ENCODE measurements at regions not wholly inside any gene's neighbourhood (a gene's known extent, or its start where the extent isn't known, plus 50 kb on each side); places are given as distances from the start of the nearest gene placed in this dataset.

GRCh38 chr4:134382478-134383227 lies 181.1 kb upstream of the PABPC4L start:
- Histone ChIP-seq H3K36me3 (ENCODE audit: insufficient read depth in 1 of 2, low read depth in 1 of 2) (no peaks in the 10 kb centered on the region), H3K9me3 (no peaks in the 10 kb centered on the region)
- TF ChIP-seq CTCF (IDR thresholded peaks at IDR 0.05): no peak

GRCh38 chr4:134375775-134376174 lies 174.2 kb upstream of the PABPC4L start:
- H3K27me3 ChIP-seq (ENCODE audit: insufficient read depth in 3 of 3, low read length in 2 of 3): no peaks in the 10 kb centered on the region
- H3K9me3 ChIP-seq: no peaks in the 10 kb centered on the region
- DNase-seq: no peak
- no peaks in the 10 kb centered on the region for H3K36me3 ChIP-seq (ENCODE audit: insufficient read depth in 1 of 2, low read depth in 1 of 2)
- no peak for TF ChIP-seq CTCF (IDR thresholded peaks at IDR 0.05)
- no peak for ATAC-seq
- intact Hi-C loops (cut with DNase I): no loop called here
- H3K4me3 ChIP-seq: no peak overlapping the region
- H3K27ac ChIP-seq: no peak overlapping the region
- no peaks in the 10 kb centered on the region for H3K4me1 ChIP-seq

More at GRCh38 chr4:134382478-134383227, 181.1 kb upstream of the PABPC4L start:
- ATAC-seq (no peak), DNase-seq (no peak)
- Histone ChIP-seq H3K27me3 (ENCODE audit: insufficient read depth in 3 of 3, low read length in 2 of 3) (no peaks in the 10 kb centered on the region), H3K4me1 (no peaks in the 10 kb centered on the region), H3K27ac (no peak overlapping the region), H3K4me3 (no peak overlapping the region)
- intact Hi-C loops (cut with DNase I): no loop called here

- Histone ChIP-seq H3K4me3 (no peak overlapping the region), H3K27me3 (ENCODE audit: insufficient read depth in 3 of 3, low read length in 2 of 3) (no peaks in the 10 kb centered on the region)
Observed at GRCh38 chr4:134365852-134366251, 164.3 kb upstream of the PABPC4L start.

GRCh38 chr4:134364928-134365327 lies 163.3 kb upstream of the PABPC4L start:
- no peak overlapping the region for H3K27ac ChIP-seq

More at GRCh38 chr4:134365852-134366251, 164.3 kb upstream of the PABPC4L start:
- intact Hi-C loops (cut with DNase I): no loop called here
- no peak for TF ChIP-seq CTCF (IDR thresholded peaks at IDR 0.05)
- Histone ChIP-seq H3K27ac (no peak overlapping the region), H3K36me3 (ENCODE audit: insufficient read depth in 1 of 2, low read depth in 1 of 2) (no peaks in the 10 kb centered on the region), H3K4me1 (no peaks in the 10 kb centered on the region), H3K9me3 (no peaks in the 10 kb centered on the region)
- ATAC-seq (no peak), DNase-seq (no peak)
- WGBS, 3 donors: 63 to 81% (median 69%) methylated on average over 1 of the region's 1 CpG

More at GRCh38 chr4:134364928-134365327, 163.3 kb upstream of the PABPC4L start:
- no peaks in the 10 kb centered on the region for H3K9me3 ChIP-seq
- H3K27me3 ChIP-seq (ENCODE audit: insufficient read depth in 3 of 3, low read length in 2 of 3): no peaks in the 10 kb centered on the region
- intact Hi-C loops (cut with DNase I): no loop called here
- ATAC-seq (no peak), DNase-seq (no peak)
- H3K36me3 ChIP-seq (ENCODE audit: insufficient read depth in 1 of 2, low read depth in 1 of 2): no peaks in the 10 kb centered on the region
- no peak for TF ChIP-seq CTCF (IDR thresholded peaks at IDR 0.05)
- no peaks in the 10 kb centered on the region for H3K4me1 ChIP-seq
- H3K4me3 ChIP-seq: no peak overlapping the region
- WGBS, 3 donors: 95 to 100% (median 99%) methylated on average over 1 of the region's 1 CpG
